Body of pancreas (tissue), 4 donors: ENCODE measurements at regions not wholly inside any gene's neighbourhood (a gene's known extent, or its start where the extent isn't known, plus 50 kb on each side); places are given as distances from the start of the nearest gene placed in this dataset.
"Not testable (repeated sequence)": the region's sequence is repeated elsewhere in the genome, so short reads cannot be mapped to it uniquely, and the experiment has no call there.

ENCODE experiments used
- ATAC-seq: fragments of 150-250 bp; one replicate; pipeline ENCODE4 v1.9.1; 2016
- DNase-seq, 4 donors: peaks; one replicate each; pipeline ENCODE4 v3.0.0-alpha.2; 2019
- H3K27ac ChIP-seq, 4 donors: fragments of 200-600 bp; sonication (generic); 1 replicate in 3 of 4; 2 replicates in 1 of 4; pipeline versions ENCODE4 v1.5.1 to v1.6.1; 2016 to 2019; ENCODE audit warnings: mild to moderate bottlenecking in 1 of 4, mixed read lengths in 1 of 4, moderate library complexity in 1 of 4
- H3K27me3 ChIP-seq, 2 donors: fragments of 200-600 bp; sonication (generic); one replicate each; pipeline ENCODE4 v1.6.0; 2016; ENCODE audit warnings: mild to moderate bottlenecking in 1 of 2
- H3K36me3 ChIP-seq, 2 donors: fragments of 200-600 bp; sonication (generic); replicated peaks in 1 of 2; 2 replicates each; pipeline ENCODE4 v1.5.1; 2016; ENCODE audit warnings: low read depth in 2 of 2; ENCODE audit not compliant: insufficient read depth in 1 of 2
- H3K4me1 ChIP-seq: fragments of 200-600 bp; sonication (generic); one replicate; pipeline ENCODE4 v1.6.0; 2016
- H3K4me3 ChIP-seq, 2 donors: fragments of 200-600 bp; sonication (generic); 1 replicate in 1 of 2; 2 replicates in 1 of 2; pipeline ENCODE4 v1.5.1; 2016 to 2019
- H3K9me3 ChIP-seq, 3 donors: fragments of 200-600 bp; sonication (generic); 1 replicate in 2 of 3; 2 replicates in 1 of 3; pipeline ENCODE4 v1.5.1; 2016
- WGBS, 2 donors: methylation state at CpG; one replicate each; pipeline ENCODE4 v1.1.5; 2017; 5-methylcytosine and 5-hydroxymethylcytosine counted together
- intact Hi-C: fragments of 100-400 bp; cut with DNase I; formaldehyde crosslinking; loops from one replicate; pipeline ENCODE4 v1.15.1; 2023

- H3K36me3 ChIP-seq, H3K27me3 ChIP-seq, H3K27ac ChIP-seq, H3K9me3 ChIP-seq, intact Hi-C loops, DNase-seq, H3K4me1 ChIP-seq, ATAC-seq, H3K4me3 ChIP-seq: not testable (repeated sequence)
- no CpG with 5 or more reads among the region's 5 CpGs for WGBS, 2 donors
Observed at GRCh38 chr1:144021690-144022384, 50.1 kb upstream of the FAM72C start.
